IMR-90 (cell line): ENCODE measurements at regions not wholly inside any gene's neighbourhood (a gene's known extent, or its start where the extent isn't known, plus 50 kb on each side); places are given as distances from the start of the nearest gene placed in this dataset.

ENCODE experiments used
- ATAC-seq: fragments of 200-7000 bp; cut with Tn5 transposase; 2 replicates; pipeline ENCODE4 v1.9.1; 2020; ENCODE audit warnings: low read depth, mild to moderate bottlenecking, moderate library complexity
- BruUV-seq: library from RNA; stranded (reverse); fragments of 400-500 nt; replicated peaks from 2 replicates; lab custom pipeline; 2021; lab: Mats Ljungman, UMichigan
- CTCF ChIA-PET: fragments of 300-600 bp; formaldehyde crosslinking; extraction: SDS; loops from one replicate; lab custom pipeline; 2021; ENCODE audit warnings: antibody characterized with exemption; lab: Yijun Ruan, JAX
- POLR2A ChIA-PET: fragments of 300-600 bp; sonication (Branson Sonifier 250); formaldehyde crosslinking; loops from one replicate; lab custom pipeline; 2022; ENCODE audit warnings: antibody characterized with exemption; ENCODE audit not compliant: unreplicated experiment; lab: Charles Lee
- DNase-seq: peaks from one replicate; pipeline ENCODE4 v3.0.0; 2013
- H2AFZ ChIP-seq: replicated peaks from 2 replicates; pipeline ENCODE3; 2013; ENCODE audit warnings: low read length, mild to moderate bottlenecking; ENCODE audit not compliant: poor library complexity
- H2AK5ac ChIP-seq: 2 replicates; pipeline ENCODE4 v1.6.1; 2013; ENCODE audit warnings: low read depth, low read length, inconsistent platforms
- H2AK9ac ChIP-seq: replicated peaks from 2 replicates; pipeline ENCODE3; 2013; ENCODE audit warnings: mild to moderate bottlenecking, low read depth, low read length, moderate library complexity; ENCODE audit not compliant: poor library complexity
- H2BK120ac ChIP-seq: 2 replicates; pipeline ENCODE4 v1.6.1; 2013; ENCODE audit warnings: low read depth, low read length, inconsistent platforms
- H2BK15ac ChIP-seq: 3 replicates; pipeline ENCODE4 v1.6.1; 2013; ENCODE audit warnings: low read depth, low read length, inconsistent platforms
- H2BK20ac ChIP-seq: 2 replicates; pipeline ENCODE4 v1.6.1; 2013; ENCODE audit warnings: low read depth, mild to moderate bottlenecking, inconsistent platforms, low read length, moderate library complexity
- H2BK5ac ChIP-seq: 2 replicates; pipeline ENCODE4 v1.6.1; 2013; ENCODE audit warnings: mild to moderate bottlenecking, low read depth, low read length, inconsistent platforms; ENCODE audit not compliant: poor library complexity, severe bottlenecking
- H3K14ac ChIP-seq: replicated peaks from 2 replicates; pipeline ENCODE4 v1.6.1; 2013; ENCODE audit warnings: low read depth, low read length, inconsistent platforms
- H3K18ac ChIP-seq: 2 replicates; pipeline ENCODE4 v1.6.1; 2013; ENCODE audit warnings: low read depth, low read length, control low read depth
- H3K23ac ChIP-seq: 2 replicates; pipeline ENCODE4 v1.6.1; 2013; ENCODE audit warnings: low read depth, low read length, inconsistent platforms
- H3K27ac ChIP-seq: 2 replicates; pipeline ENCODE4 v1.5.1; 2013; ENCODE audit warnings: mild to moderate bottlenecking, control low read depth, low read length; ENCODE audit not compliant: insufficient read depth
- H3K27me3 ChIP-seq: 2 replicates; pipeline ENCODE4 v1.6.1; 2013; ENCODE audit warnings: low read length; ENCODE audit not compliant: control insufficient read depth, insufficient read depth
- H3K36me3 ChIP-seq: 2 replicates; pipeline ENCODE4 v1.6.1; 2013; ENCODE audit warnings: low read length, mixed read lengths; ENCODE audit not compliant: control insufficient read depth, insufficient read depth
- H3K4ac ChIP-seq: 2 replicates; pipeline ENCODE4 v1.6.1; 2013; ENCODE audit warnings: low read depth, low read length, inconsistent platforms
- H3K4me1 ChIP-seq: 2 replicates; pipeline ENCODE4 v1.6.1; 2013; ENCODE audit warnings: low read length, mixed read lengths; ENCODE audit not compliant: control insufficient read depth, insufficient read depth
- H3K4me2 ChIP-seq: 2 replicates; pipeline ENCODE4 v1.6.1; 2013; ENCODE audit warnings: low read depth, mild to moderate bottlenecking, control low read depth, low read length, moderate library complexity
- H3K4me3 ChIP-seq: 2 replicates; pipeline ENCODE4 v1.5.1; 2013; ENCODE audit warnings: low read depth, mild to moderate bottlenecking, control low read depth, low read length, moderate library complexity; ENCODE audit not compliant: insufficient read depth
- H3K56ac ChIP-seq: 2 replicates; pipeline ENCODE4 v1.6.1; 2013; ENCODE audit warnings: low read length, inconsistent platforms; ENCODE audit not compliant: insufficient read depth; ENCODE audit errors: extremely low read depth
- H3K79me1 ChIP-seq, 2 experiments: 2 replicates each; pipeline ENCODE4 v1.6.1; 2013; ENCODE audit warnings: low read length in 2 of 2, inconsistent platforms in 1 of 2, low read depth in 1 of 2
- H3K9ac ChIP-seq: 2 replicates; pipeline ENCODE4 v1.6.1; 2013; ENCODE audit warnings: low read depth, low read length, control low read depth
- H3K9me1 ChIP-seq: 2 replicates; pipeline ENCODE4 v1.6.1; 2013; ENCODE audit warnings: low read length, inconsistent platforms; ENCODE audit not compliant: insufficient read depth
- H3K9me3 ChIP-seq: 2 replicates; pipeline ENCODE4 v1.6.1; 2013; ENCODE audit warnings: low read length; ENCODE audit not compliant: control insufficient read depth, insufficient read depth
- H4K20me1 ChIP-seq: 2 replicates; pipeline ENCODE4 v1.6.1; 2013; ENCODE audit warnings: low read length, inconsistent platforms; ENCODE audit not compliant: insufficient read depth
- H4K5ac ChIP-seq: 2 replicates; pipeline ENCODE4 v1.6.1; 2013; ENCODE audit warnings: mild to moderate bottlenecking, low read depth, low read length, control low read depth
- H4K8ac ChIP-seq, 2 experiments: 2 replicates each; pipeline ENCODE4 v1.6.1; 2013; ENCODE audit warnings: low read depth in 2 of 2, low read length in 2 of 2, control low read depth in 1 of 2, inconsistent platforms in 1 of 2
- H4K91ac ChIP-seq: 2 replicates; pipeline ENCODE4 v1.6.1; 2013; ENCODE audit warnings: low read depth, low read length, inconsistent platforms; ENCODE audit not compliant: insufficient read depth
- FOS ChIP-seq: fragments of 150-350 bp; IDR thresholded peaks from 2 replicates; pipeline ENCODE4 v1.6.1; 2016; ENCODE audit warnings: low read depth, low read length
- MAFK ChIP-seq: IDR thresholded peaks from 2 replicates; pipeline ENCODE4 v1.6.1; 2012; ENCODE audit warnings: low read depth, low read length, improper control_type of control experiment
- MXI1 ChIP-seq: IDR thresholded peaks from 2 replicates; pipeline ENCODE4 v1.6.1; 2012; ENCODE audit warnings: low read depth, mild to moderate bottlenecking, low read length, moderate library complexity, borderline replicate concordance
- WGBS, 2 experiments: methylation state at CpG; one replicate each; pipeline versions ENCODE4 v1.1.5 to v1.1.7; 2013; ENCODE audit warnings: missing lambda C conversion rate in 2 of 2; ENCODE audit not compliant: insufficient read length in 1 of 2; ENCODE audit errors: extremely low coverage in 2 of 2; 5-methylcytosine and 5-hydroxymethylcytosine counted together
- dilution Hi-C: fragments of 300-500 bp; cut with HindIII; formaldehyde crosslinking; loops from one replicate; pipeline ENCODE4 v1.14.3; 2018; ENCODE audit warnings: low sequenced_read_pairs; ENCODE audit not compliant: unreplicated experiment
- in situ Hi-C: fragments of 300-500 bp; cut with MboI; formaldehyde crosslinking; loops from 3 replicates; pipeline ENCODE4 v1.14.3; 2019; ENCODE audit warnings: low sequenced_read_pairs, inconsistent platforms, mixed read lengths
- intact Hi-C: fragments of 100-400 bp; cut with micrococcal nuclease; formaldehyde crosslinking; loops from 2 replicates; pipeline ENCODE4 v1.10.0; 2022

- Histone ChIP-seq H3K4me2 (no peak overlapping the region), H3K4me1 (no peaks in the 10 kb centered on the region), H3K18ac (no peak overlapping the region), H2AFZ (no peak overlapping the region), H3K9ac (no peak overlapping the region), H2BK5ac (no peak overlapping the region), H3K4me3 (no peak overlapping the region), H3K27me3 (no peaks in the 10 kb centered on the region), H3K4ac (no peak overlapping the region), H2AK5ac (no peak overlapping the region), H2BK120ac (no peak overlapping the region), H4K5ac (no peak overlapping the region), H2BK15ac (no peak overlapping the region), H3K14ac (no peak overlapping the region), H3K27ac (no peak overlapping the region), H4K8ac (no peak overlapping the region), H2AK9ac (no peak overlapping the region), H3K56ac (no peak overlapping the region), H3K36me3 (no peaks in the 10 kb centered on the region), H3K79me1 (no peaks in the 10 kb centered on the region), H4K20me1 (no peaks in the 10 kb centered on the region), H3K9me3 (no peaks in the 10 kb centered on the region; the same call in 1 of the 2 replicates), H2BK20ac (no peak overlapping the region), H3K23ac (no peak overlapping the region), H4K91ac (no peak overlapping the region), H3K9me1 (no peaks in the 10 kb centered on the region)
- no peak for ATAC-seq
- no CpG with 5 or more reads among the region's 2 CpGs for WGBS, 2 experiments
- BruUV-seq = no TSS peak
- in situ Hi-C loops = no loop called here
- dilution Hi-C loops = no loop called here
- intact Hi-C loops = no loop called here
- CTCF ChIA-PET = no interaction called here
- POLR2A ChIA-PET = no interaction called here
- no peak for DNase-seq
- TF ChIP-seq MAFK = no peak
- no peak for TF ChIP-seq FOS
- TF ChIP-seq MXI1 = no peak
Observed at GRCh38 chr21:22063140-22063539, 1064.9 kb downstream of the NCAM2 start.
